Renal cortex interstitium (tissue), 11 donors: ENCODE measurements at regions not wholly inside any gene's neighbourhood (a gene's known extent, or its start where the extent isn't known, plus 50 kb on each side); places are given as distances from the start of the nearest gene placed in this dataset.

Experiments used
- DNase-seq, 11 donors: peaks; one replicate each; pipeline ENCODE4 v3.0.0-alpha.2; 2013; ENCODE audit warnings: low read depth in 9 of 11, low spot score in 4 of 11; ENCODE audit errors: extremely low read depth in 1 of 11

DNA sequence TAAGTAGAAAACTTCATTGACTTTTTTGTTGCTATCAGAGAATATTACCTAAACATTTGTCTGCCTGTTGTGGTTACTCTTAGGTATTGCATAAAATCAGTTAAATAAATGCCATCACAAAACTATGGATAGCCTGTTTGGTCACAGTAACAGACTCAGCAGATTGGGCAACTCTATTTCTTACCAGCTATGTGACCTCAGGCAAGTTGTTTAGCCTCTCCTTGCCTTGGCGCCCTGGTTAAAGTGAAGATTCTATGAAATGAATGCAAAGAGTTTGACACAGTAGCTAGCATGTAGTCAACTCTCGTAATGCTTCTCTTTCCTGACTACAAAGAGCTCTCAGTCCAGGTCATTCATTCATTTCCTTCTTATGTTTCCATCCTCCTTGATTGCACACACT lies 82.5 kb upstream of the ID4 start:
- no peak for DNase-seq

GRCh38 chr6:19755181-19755580 lies 82.0 kb upstream of the ID4 start:
- DNase-seq: no peak

GRCh38 chr6:19757036-19757435 lies 80.1 kb upstream of the ID4 start:
- DNase-seq: peak in 6 of 11 donors; percentile 8 to 47 (median 31)

- DNase-seq: no peak
These were observed 77.9 kb upstream of the ID4 start for GRCh38 chr6:19759117-19759880.

GRCh38 chr6:19761121-19761520 lies 76.0 kb upstream of the ID4 start:
- DNase-seq: no peak

- no peak for DNase-seq
These were observed 65.3 kb upstream of the ID4 start for GRCh38 chr6:19771753-19772336.

- no peak for DNase-seq
These were observed 64.3 kb upstream of the ID4 start for GRCh38 chr6:19772891-19773290.

- no peak for DNase-seq
These were observed 55.9 kb upstream of the ID4 start for GRCh38 chr6:19781269-19781668.

- no peak for DNase-seq
These were observed 54.6 kb upstream of the ID4 start for GRCh38 chr6:19782588-19782987.
